H1 (cell line): ENCODE measurements at regions not wholly inside any gene's neighbourhood (a gene's known extent, or its start where the extent isn't known, plus 50 kb on each side); places are given as distances from the start of the nearest gene placed in this dataset.

ENCODE experiments used
- CTCF ChIA-PET: fragments of 300-600 bp; sonication (Branson Sonifier 250); formaldehyde crosslinking; loops from one replicate; lab custom pipeline; 2021; ENCODE audit not compliant: partially characterized antibody; lab: Charles Lee
- POLR2A ChIA-PET: fragments of 300-600 bp; sonication (Branson Sonifier 250); formaldehyde crosslinking; loops from one replicate; lab custom pipeline; 2021; ENCODE audit warnings: inconsistent platforms; ENCODE audit not compliant: partially characterized antibody; lab: Charles Lee
- DNase-seq, 2 experiments: peaks; one replicate each; pipeline versions ENCODE4 v3.0.0 to v3.0.0-alpha.2; 2010 to 2022; ENCODE audit warnings: low spot score in 2 of 2, low read depth in 1 of 2, mixed read lengths in 1 of 2
- FAIRE-seq: peaks from 2 replicates; lab custom pipeline; 2011; peaks lifted over from hg19 to GRCh38; lab: Jason Lieb, UNC
- H2AFZ ChIP-seq: 2 replicates; pipeline ENCODE4 v1.8.1; 2012; ENCODE audit warnings: low read length, inconsistent platforms
- H2AK5ac ChIP-seq: 2 replicates; pipeline ENCODE4 v1.6.1; 2013; ENCODE audit warnings: low read depth, low read length
- H2BK120ac ChIP-seq: replicated peaks from 2 replicates; pipeline ENCODE3; 2013; ENCODE audit warnings: low read depth, low read length, inconsistent platforms
- H2BK12ac ChIP-seq: 2 replicates; pipeline ENCODE4 v1.6.1; 2013; ENCODE audit warnings: low read depth, low read length
- H2BK15ac ChIP-seq: 2 replicates; pipeline ENCODE4 v1.6.1; 2013; ENCODE audit warnings: low read length
- H2BK20ac ChIP-seq: 2 replicates; pipeline ENCODE4 v1.6.1; 2013; ENCODE audit warnings: low read length
- H2BK5ac ChIP-seq: 2 replicates; pipeline ENCODE4 v1.6.1; 2013; ENCODE audit warnings: low read depth, low read length
- H3K14ac ChIP-seq: 2 replicates; pipeline ENCODE4 v1.6.1; 2013; ENCODE audit warnings: inconsistent platforms; ENCODE audit not compliant: insufficient read length
- H3K18ac ChIP-seq: 2 replicates; pipeline ENCODE4 v1.6.1; 2013; ENCODE audit warnings: low read length; ENCODE audit errors: extremely low read depth
- H3K23ac ChIP-seq: 2 replicates; pipeline ENCODE4 v1.6.1; 2013; ENCODE audit warnings: inconsistent platforms; ENCODE audit not compliant: insufficient read length
- H3K23me2 ChIP-seq: 2 replicates; pipeline ENCODE4 v1.6.1; 2013; ENCODE audit warnings: low read depth, low read length
- H3K27ac ChIP-seq: 2 replicates; pipeline ENCODE4 v1.6.1; 2011; ENCODE audit warnings: low read depth, low read length, inconsistent platforms
- H3K27me3 ChIP-seq, 4 experiments: replicated peaks in 1 of 4; 1 replicate in 1 of 4; 2 replicates in 3 of 4; pipeline versions ENCODE4 v1.6.1 to v1.8.1; 2011 to 2013; ENCODE audit warnings: low read length in 3 of 4, mild to moderate bottlenecking in 3 of 4, inconsistent platforms in 2 of 4, mixed read lengths in 2 of 4, moderate library complexity in 1 of 4; ENCODE audit not compliant: control insufficient read depth in 3 of 4, insufficient read depth in 3 of 4; ENCODE audit errors: extremely low read depth in 1 of 4
- H3K36me3 ChIP-seq, 4 experiments: 2 replicates each; pipeline versions ENCODE4 v1.6.1 to v1.8.1; 2011 to 2013; ENCODE audit warnings: mild to moderate bottlenecking in 4 of 4, low read length in 3 of 4, moderate library complexity in 2 of 4, control low read depth in 1 of 4, inconsistent platforms in 1 of 4; ENCODE audit not compliant: insufficient read depth in 4 of 4, control insufficient read depth in 2 of 4
- H3K4ac ChIP-seq: replicated peaks from 2 replicates; pipeline ENCODE3; 2013; ENCODE audit warnings: low read length, low read depth, mixed read lengths, inconsistent platforms; ENCODE audit not compliant: insufficient read length
- H3K4me1 ChIP-seq, 4 experiments: replicated peaks in 1 of 4; 1 replicate in 1 of 4; 2 replicates in 3 of 4; pipeline versions ENCODE4 v1.6.1 to v1.8.1; 2011 to 2013; ENCODE audit warnings: low read length in 3 of 4, inconsistent platforms in 2 of 4, mixed read lengths in 1 of 4; ENCODE audit not compliant: insufficient read depth in 4 of 4, control insufficient read depth in 3 of 4
- H3K4me2 ChIP-seq, 2 experiments: 2 replicates each; pipeline versions ENCODE4 v1.6.1 to v1.8.1; 2011 to 2013; ENCODE audit warnings: low read depth in 2 of 2, low read length in 2 of 2, control low read depth in 1 of 2, inconsistent platforms in 1 of 2, mild to moderate bottlenecking in 1 of 2; ENCODE audit not compliant: insufficient read depth in 1 of 2
- H3K4me3 ChIP-seq, 4 experiments: fragments of 200-600, 300-600 bp in 1 of 4; sonication (generic), shearing (Covaris generic), sonication (Bioruptor Twin) in 1 of 4; 2 replicates each; pipeline versions ENCODE4 v1.5.1 to v1.8.1; 2011 to 2016; ENCODE audit warnings: low read length in 4 of 4, low read depth in 3 of 4, control low read depth in 2 of 4, inconsistent platforms in 2 of 4, mild to moderate bottlenecking in 2 of 4, mixed read lengths in 1 of 4, moderate library complexity in 1 of 4; ENCODE audit not compliant: insufficient read depth in 2 of 4; ENCODE audit errors: extremely low read depth in 1 of 4
- H3K56ac ChIP-seq: replicated peaks from 2 replicates; pipeline ENCODE3; 2013; ENCODE audit warnings: low read depth, mild to moderate bottlenecking, mixed read lengths, low read length, inconsistent platforms; ENCODE audit not compliant: insufficient read length
- H3K79me1 ChIP-seq: 2 replicates; pipeline ENCODE4 v1.6.1; 2013; ENCODE audit warnings: low read depth, low read length, control low read depth
- H3K79me2 ChIP-seq, 2 experiments: 2 replicates each; pipeline versions ENCODE4 v1.6.1 to v1.8.1; 2012 to 2013; ENCODE audit warnings: low read length in 2 of 2, mild to moderate bottlenecking in 2 of 2, inconsistent platforms in 1 of 2; ENCODE audit not compliant: insufficient read depth in 2 of 2, control insufficient read depth in 1 of 2
- H3K9ac ChIP-seq, 4 experiments: replicated peaks in 1 of 4; 1 replicate in 1 of 4; 2 replicates in 3 of 4; pipeline versions ENCODE4 v1.6.1 to v1.8.1; 2011 to 2013; ENCODE audit warnings: low read depth in 3 of 4, low read length in 3 of 4, control low read depth in 2 of 4, mild to moderate bottlenecking in 2 of 4, moderate library complexity in 2 of 4, inconsistent platforms in 1 of 4; ENCODE audit errors: extremely low read depth in 1 of 4
- H3K9me3 ChIP-seq, 2 experiments: 2 replicates each; pipeline versions ENCODE4 v1.6.1 to v1.8.1; 2012 to 2013; ENCODE audit warnings: mild to moderate bottlenecking in 2 of 2, moderate library complexity in 2 of 2, control low read depth in 1 of 2, inconsistent platforms in 1 of 2, low read depth in 1 of 2, low read length in 1 of 2, mixed read lengths in 1 of 2; ENCODE audit not compliant: insufficient read depth in 2 of 2
- H4K20me1 ChIP-seq, 2 experiments: replicated peaks in 1 of 2; 2 replicates each; pipeline versions ENCODE3 to v1.8.1; 2011 to 2013; ENCODE audit warnings: inconsistent platforms in 2 of 2, low read length in 2 of 2, mild to moderate bottlenecking in 1 of 2; ENCODE audit not compliant: insufficient read depth in 2 of 2, control insufficient read depth in 1 of 2
- H4K5ac ChIP-seq: 2 replicates; pipeline ENCODE4 v1.6.1; 2013; ENCODE audit warnings: low read length, low read depth, mixed read lengths, inconsistent platforms; ENCODE audit not compliant: insufficient read length
- H4K8ac ChIP-seq: 2 replicates; pipeline ENCODE4 v1.8.0; 2013; ENCODE audit warnings: mild to moderate bottlenecking, moderate library complexity, low read length, inconsistent platforms; ENCODE audit not compliant: insufficient read depth; ENCODE audit errors: extremely low read depth
- H4K91ac ChIP-seq: replicated peaks from 2 replicates; pipeline ENCODE3; 2013; ENCODE audit warnings: low read length, mixed read lengths, inconsistent platforms; ENCODE audit not compliant: insufficient read length
- ATF3 ChIP-seq: IDR thresholded peaks from 2 replicates; pipeline ENCODE4 v1.6.1; 2011; ENCODE audit warnings: low read depth, mild to moderate bottlenecking, low read length; ENCODE audit not compliant: insufficient read depth
- EGR1 ChIP-seq: IDR thresholded peaks from 2 replicates; pipeline ENCODE4 v1.6.1; 2011; ENCODE audit warnings: low read depth, low read length, borderline replicate concordance
- EZH2 ChIP-seq: fragments of 200-600 bp; sonication (generic); IDR thresholded peaks from 2 replicates; pipeline ENCODE4 v1.7.1; 2012; ENCODE audit warnings: low read depth, mild to moderate bottlenecking, moderate library complexity, low read length, inconsistent platforms; ENCODE audit not compliant: severe bottlenecking
- GTF2F1 ChIP-seq: IDR thresholded peaks from 2 replicates; pipeline ENCODE4 v1.6.1; 2012; ENCODE audit warnings: low read depth, low read length, improper control_type of control experiment, borderline replicate concordance
- JUN ChIP-seq: IDR thresholded peaks from 2 replicates; pipeline ENCODE4 v1.6.1; 2011; ENCODE audit warnings: low read depth, mild to moderate bottlenecking, improper control_type of control experiment, low read length
- KDM5A ChIP-seq: fragments of 200-600 bp; IDR thresholded peaks from 2 replicates; pipeline ENCODE4 v1.7.1; 2012; ENCODE audit warnings: mild to moderate bottlenecking, low read length, inconsistent platforms, mixed read lengths
- MAX ChIP-seq: IDR thresholded peaks from 2 replicates; pipeline ENCODE4 v1.6.1; 2012; ENCODE audit warnings: inconsistent platforms
- NANOG ChIP-seq: IDR thresholded peaks from 2 replicates; pipeline ENCODE4 v1.6.1; 2011; ENCODE audit warnings: low read length, low read depth, mild to moderate bottlenecking, inconsistent platforms; ENCODE audit not compliant: insufficient read depth, poor library complexity, severe bottlenecking
- NRF1 ChIP-seq: IDR thresholded peaks from 2 replicates; pipeline ENCODE4 v1.6.1; 2011; ENCODE audit warnings: mild to moderate bottlenecking, low read depth, low read length, improper control_type of control experiment
- POU5F1 ChIP-seq: IDR thresholded peaks from 2 replicates; pipeline ENCODE4 v1.6.1; 2011; ENCODE audit warnings: low read depth, mild to moderate bottlenecking, low read length, moderate library complexity
- RXRA ChIP-seq: IDR thresholded peaks from 2 replicates; pipeline ENCODE4 v1.6.1; 2011; ENCODE audit warnings: low read depth, mild to moderate bottlenecking, low read length, moderate library complexity; ENCODE audit not compliant: insufficient read depth
- SIRT6 ChIP-seq: IDR thresholded peaks from one replicate; pipeline ENCODE4 v1.7.1; 2012; ENCODE audit warnings: low read length, inconsistent platforms
- SIX5 ChIP-seq: IDR thresholded peaks from 2 replicates; pipeline ENCODE4 v1.6.1; 2011; ENCODE audit warnings: mild to moderate bottlenecking, low read depth, low read length
- SP1 ChIP-seq: IDR thresholded peaks from 2 replicates; pipeline ENCODE4 v1.6.1; 2011; ENCODE audit warnings: low read depth, low read length
- SP2 ChIP-seq: IDR thresholded peaks from 2 replicates; pipeline ENCODE4 v1.6.1; 2012; ENCODE audit warnings: mild to moderate bottlenecking, low read length, inconsistent platforms
- SRF ChIP-seq: IDR thresholded peaks from 2 replicates; pipeline ENCODE4 v1.6.1; 2011; ENCODE audit warnings: mild to moderate bottlenecking, low read depth, low read length, moderate library complexity
- WGBS, 2 experiments: shearing (Covaris generic) in 1 of 2; methylation state at CpG; one replicate each; pipeline versions ENCODE4 v1.1.6 to v1.1.7; 2013 to 2015; ENCODE audit warnings: low lambda C conversion rate in 2 of 2, mixed read lengths in 2 of 2, inconsistent platforms in 1 of 2, low coverage in 1 of 2, missing lambda C conversion rate in 1 of 2; ENCODE audit not compliant: insufficient replicate concordance in 2 of 2, insufficient coverage in 1 of 2, insufficient read length in 1 of 2; ENCODE audit errors: extremely low coverage in 1 of 2, missing lambda C conversion rate in 1 of 2; 5-methylcytosine and 5-hydroxymethylcytosine counted together

GRCh38 chr10:52649511-52649910, 123.1 kb downstream of the MBL2 start:
- no peak overlapping the region for H3K18ac ChIP-seq
- FAIRE-seq (no peak), DNase-seq (no peak)
- H3K27me3 ChIP-seq, result no peaks in the 10 kb centered on the region
- no peaks in the 10 kb centered on the region for H3K9me3 ChIP-seq
- no peak for TF ChIP-seq EZH2
- no peak for TF ChIP-seq NANOG
- TF ChIP-seq NRF1, result no peak
- TF ChIP-seq JUN, result no peak
- TF ChIP-seq KDM5A, result no peak
- TF ChIP-seq ATF3, result no peak
- no peak for TF ChIP-seq SP1
- no peak for TF ChIP-seq SIRT6
- TF ChIP-seq SRF, result no peak
- no peak for TF ChIP-seq RXRA
- no peak for TF ChIP-seq SIX5
- no peak for TF ChIP-seq EGR1
- TF ChIP-seq MAX, result no peak
- no peak for TF ChIP-seq SP2
- TF ChIP-seq GTF2F1, result no peak
- no peak for TF ChIP-seq POU5F1
- no peak overlapping the region for H3K4me2 ChIP-seq
- H3K14ac ChIP-seq, result no peak overlapping the region
- no peak overlapping the region for H4K91ac ChIP-seq
- ChIA-PET CTCF (interaction anchor here (2.4 to 3.8 kb wide), 2 partner anchors 80 to 130 kb away, joined by 8 to 25 read pairs; no protein-coding TSS in a partner anchor), POLR2A (no interaction called here)
- H2BK5ac ChIP-seq, result no peak overlapping the region
- no peak overlapping the region for H3K56ac ChIP-seq
- no peak overlapping the region for H3K4me3 ChIP-seq
- H3K4me1 ChIP-seq, result no peaks in the 10 kb centered on the region
- no peak overlapping the region for H4K8ac ChIP-seq
- H3K79me1 ChIP-seq, result no peaks in the 10 kb centered on the region
- no peaks in the 10 kb centered on the region for H4K20me1 ChIP-seq
- H2AFZ ChIP-seq, result no peak overlapping the region
- H3K79me2 ChIP-seq, result no peaks in the 10 kb centered on the region
- H3K23ac ChIP-seq, result no peak overlapping the region
- no peak overlapping the region for H2BK12ac ChIP-seq
- H2AK5ac ChIP-seq, result no peak overlapping the region
- no peak overlapping the region for H3K9ac ChIP-seq
- H3K36me3 ChIP-seq, result no peaks in the 10 kb centered on the region
- no peak overlapping the region for H4K5ac ChIP-seq
- H2BK15ac ChIP-seq, result no peak overlapping the region
- no peak overlapping the region for H2BK20ac ChIP-seq
- H3K27ac ChIP-seq, result no peak overlapping the region
- no peak overlapping the region for H3K4ac ChIP-seq
- WGBS, 2 experiments, result 100% methylated on average over 1 of the region's 1 CpG; no CpG with 5 or more reads in 1 of the 2 experiments
- H2BK120ac ChIP-seq, result no peak overlapping the region
- no peaks in the 10 kb centered on the region for H3K23me2 ChIP-seq
